ENCODE measurements at regions not wholly inside any gene's neighbourhood (a gene's known extent, or its start where the extent isn't known, plus 50 kb on each side); places are given as distances from the start of the nearest gene placed in this dataset.

DNA sequence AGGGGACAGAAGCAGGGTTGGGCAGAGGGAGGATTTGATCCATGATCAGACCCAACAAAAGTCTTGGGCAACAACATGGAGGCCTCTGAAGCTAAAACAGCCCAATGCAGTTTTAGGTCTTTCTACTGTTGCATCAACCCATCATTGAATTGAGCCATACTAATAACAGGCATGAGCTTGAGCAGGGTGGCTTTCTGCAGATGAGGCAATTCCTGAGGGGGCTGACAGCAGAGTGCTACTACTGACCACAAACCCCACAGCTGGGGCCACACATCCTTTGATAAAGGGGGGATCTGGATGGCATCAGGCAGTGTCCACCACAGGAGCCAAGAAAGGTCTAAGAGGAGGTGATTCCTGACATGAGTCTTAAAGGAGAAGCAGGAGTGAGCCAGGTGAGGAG is 517.0 kb upstream of the PPP2R3A start:
- Histone ChIP-seq H3K27ac (ENCODE audit: low read depth in 1 of 2, low read length in 2 of 2) (no peak overlapping the region), H3K27me3 (ENCODE audit: control insufficient read depth in 1 of 2, insufficient read depth in 2 of 2, low read length in 1 of 2) (no peaks in the 10 kb centered on the region), H3K4me3 (ENCODE audit: low read length in 2 of 2) (no peak overlapping the region), H3K9me3 (ENCODE audit: control insufficient read depth, low read length) (peaks cover 3% of the 10 kb centered on the region), H3K4me1 (ENCODE audit: control insufficient read depth in 1 of 2, insufficient read depth in 2 of 2, low read length in 2 of 2) (no peaks in the 10 kb centered on the region), H3K36me3 (ENCODE audit: control insufficient read depth in 1 of 2, insufficient read depth in 2 of 2, low read length in 1 of 2) (no peaks in the 10 kb centered on the region)
- intact Hi-C loops (cut with DNase I): no loop called here
- ATAC-seq (ENCODE audit: low FRiP score) (no peak), DNase-seq (no peak)

- WGBS, 2 donors: 0 to 7% methylated on average over 1 of the region's 1 CpG
- H3K27me3 ChIP-seq (ENCODE audit: control insufficient read depth in 1 of 2, insufficient read depth in 2 of 2, low read length in 1 of 2): no peaks in the 10 kb centered on the region
- no peak for DNase-seq
- no peak overlapping the region for H3K27ac ChIP-seq (ENCODE audit: low read depth in 1 of 2, low read length in 2 of 2)
- no peaks in the 10 kb centered on the region for H3K4me1 ChIP-seq (ENCODE audit: control insufficient read depth in 1 of 2, insufficient read depth in 2 of 2, low read length in 2 of 2)
- ATAC-seq (ENCODE audit: low FRiP score): no peak
- peaks cover 3% of the 10 kb centered on the region for H3K9me3 ChIP-seq (ENCODE audit: control insufficient read depth, low read length)
- H3K4me3 ChIP-seq (ENCODE audit: low read length in 2 of 2): no peak overlapping the region
- H3K36me3 ChIP-seq (ENCODE audit: control insufficient read depth in 1 of 2, insufficient read depth in 2 of 2, low read length in 1 of 2): no peaks in the 10 kb centered on the region
- intact Hi-C loops (cut with DNase I): no loop called here
These were observed 516.5 kb upstream of the PPP2R3A start for GRCh38 chr3:135449046-135449445.

- DNase-seq (no peak), ATAC-seq (ENCODE audit: low FRiP score) (no peak)
- H3K9me3 ChIP-seq (ENCODE audit: control insufficient read depth, low read length): peaks cover 3% of the 10 kb centered on the region
- H3K4me3 ChIP-seq (ENCODE audit: low read length in 2 of 2): no peak overlapping the region
- no peaks in the 10 kb centered on the region for H3K27me3 ChIP-seq (ENCODE audit: control insufficient read depth in 1 of 2, insufficient read depth in 2 of 2, low read length in 1 of 2)
- WGBS, 2 donors: 89 to 97% methylated on average over 2 of the region's 2 CpGs
- H3K4me1 ChIP-seq (ENCODE audit: control insufficient read depth in 1 of 2, insufficient read depth in 2 of 2, low read length in 2 of 2): no peaks in the 10 kb centered on the region
- no peak overlapping the region for H3K27ac ChIP-seq (ENCODE audit: low read depth in 1 of 2, low read length in 2 of 2)
- H3K36me3 ChIP-seq (ENCODE audit: control insufficient read depth in 1 of 2, insufficient read depth in 2 of 2, low read length in 1 of 2): no peaks in the 10 kb centered on the region
- intact Hi-C loops (cut with DNase I): no loop called here
These were observed 514.3 kb upstream of the PPP2R3A start for GRCh38 chr3:135451037-135451785.

- Histone ChIP-seq H3K4me3 (ENCODE audit: low read length in 2 of 2) (no peak overlapping the region), H3K27me3 (ENCODE audit: control insufficient read depth in 1 of 2, insufficient read depth in 2 of 2, low read length in 1 of 2) (no peaks in the 10 kb centered on the region), H3K4me1 (ENCODE audit: control insufficient read depth in 1 of 2, insufficient read depth in 2 of 2, low read length in 2 of 2) (no peaks in the 10 kb centered on the region), H3K9me3 (ENCODE audit: control insufficient read depth, low read length) (peaks cover 3% of the 10 kb centered on the region), H3K36me3 (ENCODE audit: control insufficient read depth in 1 of 2, insufficient read depth in 2 of 2, low read length in 1 of 2) (no peaks in the 10 kb centered on the region), H3K27ac (ENCODE audit: low read depth in 1 of 2, low read length in 2 of 2) (no peak overlapping the region)
- DNase-seq (no peak), ATAC-seq (ENCODE audit: low FRiP score) (no peak)
- intact Hi-C loops (cut with DNase I): no loop called here
- 49 to 51% methylated on average over 10 of the region's 10 CpGs for WGBS, 2 donors
These were observed 512.6 kb upstream of the PPP2R3A start for GRCh38 chr3:135452881-135453280.

DNA sequence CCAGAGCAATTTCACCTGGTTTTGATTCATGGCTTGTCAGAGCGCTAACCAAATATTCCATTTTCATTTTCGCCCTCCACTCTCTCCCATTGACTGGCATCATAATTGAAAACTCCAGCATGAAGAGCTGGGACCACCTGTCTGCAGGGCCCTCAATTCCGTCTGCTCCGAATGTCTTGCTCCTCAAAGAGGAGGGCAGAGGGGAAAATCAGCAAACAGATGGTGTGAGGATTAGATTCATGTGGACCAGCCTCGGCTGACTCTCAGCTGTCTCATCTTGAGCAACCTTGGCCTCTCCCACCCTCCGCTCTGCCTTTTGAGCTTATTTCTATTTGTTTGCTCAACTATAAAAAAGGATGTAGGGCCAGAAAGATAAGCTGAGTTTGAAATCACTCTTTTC is 512.2 kb upstream of the PPP2R3A start:
- Histone ChIP-seq H3K4me1 (ENCODE audit: control insufficient read depth in 1 of 2, insufficient read depth in 2 of 2, low read length in 2 of 2) (no peaks in the 10 kb centered on the region), H3K27me3 (ENCODE audit: control insufficient read depth in 1 of 2, insufficient read depth in 2 of 2, low read length in 1 of 2) (no peaks in the 10 kb centered on the region), H3K4me3 (ENCODE audit: low read length in 2 of 2) (no peak overlapping the region), H3K27ac (ENCODE audit: low read depth in 1 of 2, low read length in 2 of 2) (no peak overlapping the region), H3K9me3 (ENCODE audit: control insufficient read depth, low read length) (peaks cover 3% of the 10 kb centered on the region), H3K36me3 (ENCODE audit: control insufficient read depth in 1 of 2, insufficient read depth in 2 of 2, low read length in 1 of 2) (no peaks in the 10 kb centered on the region)
- intact Hi-C loops (cut with DNase I): no loop called here
- DNase-seq (no peak), ATAC-seq (ENCODE audit: low FRiP score) (no peak)
- WGBS, 2 donors: 72 to 75% methylated on average over 6 of the region's 6 CpGs

GRCh38 chr3:135454890-135455289 is 510.6 kb upstream of the PPP2R3A start:
- intact Hi-C loops (cut with DNase I): no loop called here
- Histone ChIP-seq H3K4me3 (ENCODE audit: low read length in 2 of 2) (no peak overlapping the region), H3K4me1 (ENCODE audit: control insufficient read depth in 1 of 2, insufficient read depth in 2 of 2, low read length in 2 of 2) (no peaks in the 10 kb centered on the region), H3K36me3 (ENCODE audit: control insufficient read depth in 1 of 2, insufficient read depth in 2 of 2, low read length in 1 of 2) (no peaks in the 10 kb centered on the region), H3K9me3 (ENCODE audit: control insufficient read depth, low read length) (peaks cover 1% of the 10 kb centered on the region), H3K27me3 (ENCODE audit: control insufficient read depth in 1 of 2, insufficient read depth in 2 of 2, low read length in 1 of 2) (no peaks in the 10 kb centered on the region), H3K27ac (ENCODE audit: low read depth in 1 of 2, low read length in 2 of 2) (no peak overlapping the region)
- WGBS, 2 donors: 83 to 89% methylated on average over 4 of the region's 4 CpGs
- DNase-seq (no peak), ATAC-seq (ENCODE audit: low FRiP score) (no peak)

DNA sequence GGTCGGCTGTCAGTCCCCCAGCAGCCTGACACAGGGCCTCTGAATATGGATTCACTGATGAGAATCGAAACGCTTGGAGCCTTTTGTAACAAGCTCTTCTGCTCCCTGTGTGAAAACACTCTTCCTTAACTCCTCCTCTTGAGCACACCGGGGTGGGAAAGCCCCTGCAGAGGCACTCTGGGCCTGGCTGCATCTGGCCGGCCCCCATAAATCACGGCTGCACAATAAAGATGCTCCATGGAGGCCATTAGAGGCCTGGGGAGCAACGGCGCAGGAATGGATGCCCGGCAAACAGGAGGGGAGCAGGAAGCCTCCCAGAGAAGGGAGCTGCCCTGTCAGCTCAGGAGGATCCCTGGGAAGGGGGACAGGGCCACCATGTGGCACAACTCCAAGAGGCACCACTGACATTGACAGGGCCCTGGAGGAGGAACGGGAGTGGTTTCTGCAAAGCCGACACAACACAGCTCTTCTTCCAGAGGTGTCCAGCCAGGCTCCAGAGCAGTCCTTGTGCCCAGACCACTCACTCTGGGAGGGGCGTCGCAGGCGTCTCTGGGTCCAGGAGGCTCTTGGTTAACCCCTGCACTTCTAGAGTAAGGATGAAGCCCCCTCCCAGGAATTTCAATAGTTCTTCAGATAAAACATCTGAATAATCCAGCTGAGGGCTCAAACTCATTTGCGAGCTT is 509.3 kb upstream of the PPP2R3A start:
- Histone ChIP-seq H3K4me1 (ENCODE audit: control insufficient read depth in 1 of 2, insufficient read depth in 2 of 2, low read length in 2 of 2) (no peaks in the 10 kb centered on the region), H3K27ac (ENCODE audit: low read depth in 1 of 2, low read length in 2 of 2) (no peak overlapping the region), H3K9me3 (ENCODE audit: control insufficient read depth, low read length) (peaks cover 3% of the 10 kb centered on the region), H3K27me3 (ENCODE audit: control insufficient read depth in 1 of 2, insufficient read depth in 2 of 2, low read length in 1 of 2) (no peaks in the 10 kb centered on the region), H3K36me3 (ENCODE audit: control insufficient read depth in 1 of 2, insufficient read depth in 2 of 2, low read length in 1 of 2) (no peaks in the 10 kb centered on the region), H3K4me3 (ENCODE audit: low read length in 2 of 2) (no peak overlapping the region)
- 10 to 12% methylated on average over 15 of the region's 15 CpGs for WGBS, 2 donors
- ATAC-seq (ENCODE audit: low FRiP score): no peak
- no peak for DNase-seq
- intact Hi-C loops (cut with DNase I): no loop called here

- H3K36me3 ChIP-seq (ENCODE audit: control insufficient read depth in 1 of 2, insufficient read depth in 2 of 2, low read length in 1 of 2): no peaks in the 10 kb centered on the region
- H3K27me3 ChIP-seq (ENCODE audit: control insufficient read depth in 1 of 2, insufficient read depth in 2 of 2, low read length in 1 of 2): no peaks in the 10 kb centered on the region
- DNase-seq (no peak), ATAC-seq (ENCODE audit: low FRiP score) (no peak)
- WGBS, 2 donors: 70 to 77% methylated on average over 10 of the region's 10 CpGs
- H3K27ac ChIP-seq (ENCODE audit: low read depth in 1 of 2, low read length in 2 of 2): no peak overlapping the region
- intact Hi-C loops (cut with DNase I): no loop called here
- H3K4me1 ChIP-seq (ENCODE audit: control insufficient read depth in 1 of 2, insufficient read depth in 2 of 2, low read length in 2 of 2): no peaks in the 10 kb centered on the region
- peaks cover 1% of the 10 kb centered on the region for H3K9me3 ChIP-seq (ENCODE audit: control insufficient read depth, low read length)
- H3K4me3 ChIP-seq (ENCODE audit: low read length in 2 of 2): no peak overlapping the region
These were observed 506.8 kb upstream of the PPP2R3A start for GRCh38 chr3:135458541-135459322.

All from aorta (tissue), 5 donors.